BE2C (cell line): ENCODE measurements at regions not wholly inside any gene's neighbourhood (a gene's known extent, or its start where the extent isn't known, plus 50 kb on each side); places are given as distances from the start of the nearest gene placed in this dataset.
A peak's percentile ranks its signal among the peaks of the same experiment; 100 is the strongest.
"Not testable (repeated sequence)": the region's sequence is repeated elsewhere in the genome, so short reads cannot be mapped to it uniquely, and the experiment has no call there.

Experiments
- DNase-seq: peaks from one replicate; pipeline ENCODE4 v3.0.0-alpha.2; 2020
- H3K27me3 ChIP-seq: fragments of 250-450 bp; sonication (Bioruptor Pico); 2 replicates; pipeline ENCODE4 v1.5.1; 2020; ENCODE audit warnings: mild to moderate bottlenecking
- H3K36me3 ChIP-seq: fragments of 250-450 bp; sonication (Bioruptor Pico); 2 replicates; pipeline ENCODE4 v1.5.1; 2020; ENCODE audit warnings: mild to moderate bottlenecking
- H3K4me1 ChIP-seq: fragments of 250-450 bp; sonication (Bioruptor Pico); 2 replicates; pipeline ENCODE4 v1.5.1; 2020
- H3K4me3 ChIP-seq: 2 replicates; pipeline ENCODE4 v1.5.1; 2011; ENCODE audit warnings: low read depth, low read length
- H3K9me3 ChIP-seq: fragments of 250-450 bp; sonication (Bioruptor Pico); 2 replicates; pipeline ENCODE4 v1.5.1; 2020
- TF ChIP-seq, protein P1 (sequence below): IDR thresholded peaks from 2 replicates; pipeline ENCODE4 v1.5.1; 2012; ENCODE audit warnings: mild to moderate bottlenecking, low read depth, low read length

DNA sequence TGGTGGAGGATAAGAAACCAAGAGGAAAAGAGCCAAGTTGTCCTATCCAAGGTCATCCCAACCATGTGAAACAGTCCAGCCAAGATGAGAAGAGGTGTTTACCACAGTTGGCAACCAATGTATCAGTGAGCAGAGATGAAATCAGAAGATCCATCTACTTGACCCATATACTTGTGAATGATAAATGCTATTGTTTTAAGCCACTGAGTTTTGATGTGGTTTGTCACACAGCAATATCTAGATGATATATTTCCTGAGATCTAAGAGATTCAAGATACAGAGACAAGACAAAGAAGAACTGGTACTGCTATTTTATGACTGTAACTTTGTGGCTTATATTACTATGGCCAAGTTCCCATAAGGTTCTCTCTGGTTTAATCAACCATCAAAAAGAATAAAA, 721.2 kb downstream of the MAFB start:
- TF ChIP-seq, protein P1, sequence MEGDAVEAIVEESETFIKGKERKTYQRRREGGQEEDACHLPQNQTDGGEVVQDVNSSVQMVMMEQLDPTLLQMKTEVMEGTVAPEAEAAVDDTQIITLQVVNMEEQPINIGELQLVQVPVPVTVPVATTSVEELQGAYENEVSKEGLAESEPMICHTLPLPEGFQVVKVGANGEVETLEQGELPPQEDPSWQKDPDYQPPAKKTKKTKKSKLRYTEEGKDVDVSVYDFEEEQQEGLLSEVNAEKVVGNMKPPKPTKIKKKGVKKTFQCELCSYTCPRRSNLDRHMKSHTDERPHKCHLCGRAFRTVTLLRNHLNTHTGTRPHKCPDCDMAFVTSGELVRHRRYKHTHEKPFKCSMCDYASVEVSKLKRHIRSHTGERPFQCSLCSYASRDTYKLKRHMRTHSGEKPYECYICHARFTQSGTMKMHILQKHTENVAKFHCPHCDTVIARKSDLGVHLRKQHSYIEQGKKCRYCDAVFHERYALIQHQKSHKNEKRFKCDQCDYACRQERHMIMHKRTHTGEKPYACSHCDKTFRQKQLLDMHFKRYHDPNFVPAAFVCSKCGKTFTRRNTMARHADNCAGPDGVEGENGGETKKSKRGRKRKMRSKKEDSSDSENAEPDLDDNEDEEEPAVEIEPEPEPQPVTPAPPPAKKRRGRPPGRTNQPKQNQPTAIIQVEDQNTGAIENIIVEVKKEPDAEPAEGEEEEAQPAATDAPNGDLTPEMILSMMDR: no peak
- H3K4me3 ChIP-seq: no peak overlapping the region
- no peak for DNase-seq
- H3K4me1 ChIP-seq: no peaks in the 10 kb centered on the region
- no peaks in the 10 kb centered on the region for H3K27me3 ChIP-seq
- H3K9me3 ChIP-seq: no peaks in the 10 kb centered on the region; the same call in 1 of the 2 replicates
- H3K36me3 ChIP-seq: no peaks in the 10 kb centered on the region

DNA sequence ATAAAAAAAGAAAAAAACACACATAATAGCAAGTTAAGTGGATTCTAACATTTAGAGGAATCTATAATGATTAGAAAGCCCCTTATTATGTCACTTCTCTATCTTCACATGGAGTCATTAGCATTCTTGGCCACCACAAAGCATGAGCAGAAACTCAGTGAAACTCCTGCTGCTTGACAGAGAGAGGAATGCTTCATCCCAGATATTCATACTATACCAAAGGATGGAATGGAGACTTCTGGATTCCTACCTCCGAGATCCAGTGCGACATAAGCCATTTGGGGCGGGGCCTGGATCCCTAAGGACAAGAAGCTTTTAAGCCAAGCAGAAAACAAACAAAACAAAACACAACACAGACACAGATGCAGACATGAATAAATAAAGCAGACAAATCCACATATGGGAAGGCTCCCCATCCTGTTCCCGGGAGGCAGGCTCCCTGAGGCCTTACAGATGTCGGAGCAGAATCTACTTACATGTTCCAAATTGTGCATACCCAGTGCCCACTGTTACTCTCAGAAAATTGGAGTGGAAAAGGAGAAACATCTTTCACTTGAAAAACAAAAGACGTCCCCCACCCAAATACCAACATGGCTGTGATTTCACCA, 727.3 kb downstream of the MAFB start:
- H3K4me1 ChIP-seq: no peaks in the 10 kb centered on the region
- H3K9me3 ChIP-seq: no peaks in the 10 kb centered on the region
- H3K27me3 ChIP-seq: no peaks in the 10 kb centered on the region
- no peaks in the 10 kb centered on the region for H3K36me3 ChIP-seq
- TF ChIP-seq, protein P1: no peak
- H3K4me3 ChIP-seq: no peak overlapping the region
- DNase-seq: no peak

DNA sequence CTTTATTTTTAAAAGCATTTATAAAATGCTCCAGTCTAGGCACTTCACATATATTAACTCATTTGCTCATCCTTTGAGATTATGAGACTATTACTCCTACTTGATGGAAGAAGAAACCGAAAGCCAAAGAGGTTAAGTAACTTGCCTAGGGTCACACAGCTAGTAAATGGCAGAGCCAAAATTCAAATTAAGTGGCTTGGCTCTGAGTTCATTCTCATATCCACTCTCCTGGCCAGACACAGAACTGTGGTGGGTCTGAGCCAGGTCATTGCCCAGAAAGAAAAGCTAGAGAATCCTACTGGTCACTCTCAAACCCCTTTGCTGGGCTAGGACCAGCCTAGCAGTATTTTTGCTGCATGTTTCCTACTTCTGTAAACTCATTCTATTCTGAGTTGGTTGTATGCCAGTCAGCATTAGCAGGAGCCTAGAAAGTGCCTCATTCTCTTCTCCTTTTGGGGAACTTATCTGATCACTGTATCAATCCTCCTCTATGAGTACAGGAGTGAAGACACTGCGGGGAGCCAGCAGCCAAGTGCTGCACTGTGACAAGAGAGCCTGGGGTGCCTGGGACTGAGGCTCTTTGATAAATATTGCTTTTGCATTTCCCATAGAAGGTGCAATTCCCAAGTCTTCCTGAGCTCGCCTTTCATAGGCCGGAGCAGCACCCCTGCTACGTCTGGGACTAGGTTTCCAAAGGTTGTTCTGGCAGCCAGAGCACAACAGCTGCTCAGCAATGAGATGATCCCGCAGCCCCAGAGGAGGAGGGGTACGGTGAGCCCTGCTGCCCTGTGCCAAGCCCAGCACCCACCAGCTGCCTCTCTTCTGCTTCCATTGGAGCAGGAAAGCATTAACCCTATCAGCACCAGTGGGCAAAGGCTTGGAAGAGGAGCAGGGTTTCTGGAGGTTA, 728.3 kb downstream of the MAFB start:
- peak; percentile 7 for DNase-seq
- Histone ChIP-seq H3K9me3 (no peaks in the 10 kb centered on the region), H3K27me3 (no peaks in the 10 kb centered on the region), H3K36me3 (no peaks in the 10 kb centered on the region), H3K4me1 (no peaks in the 10 kb centered on the region), H3K4me3 (no peak overlapping the region)
- TF ChIP-seq, protein P1: no peak

DNA sequence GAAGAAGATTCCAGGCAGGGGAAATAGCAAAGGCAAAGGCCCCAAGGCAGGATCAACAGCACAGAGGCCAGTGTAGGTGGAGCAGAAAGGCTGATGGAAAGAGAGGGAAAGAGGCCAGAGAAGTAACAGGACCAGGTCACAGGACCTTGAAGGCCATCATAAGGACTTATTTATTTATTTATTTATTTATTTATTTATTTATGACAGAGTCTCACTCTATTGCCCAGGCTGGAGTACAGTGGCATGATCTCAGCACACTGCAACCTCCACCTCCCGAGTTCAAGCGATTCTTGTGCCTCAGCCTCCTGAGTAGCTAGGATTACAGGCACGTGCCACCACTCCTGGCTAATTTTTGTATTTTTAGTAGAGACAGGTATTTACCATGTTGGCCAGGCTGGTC, 731.1 kb downstream of the MAFB start:
- H3K27me3 ChIP-seq, H3K36me3 ChIP-seq, H3K4me1 ChIP-seq, H3K4me3 ChIP-seq, DNase-seq, H3K9me3 ChIP-seq: not testable (repeated sequence)

DNA sequence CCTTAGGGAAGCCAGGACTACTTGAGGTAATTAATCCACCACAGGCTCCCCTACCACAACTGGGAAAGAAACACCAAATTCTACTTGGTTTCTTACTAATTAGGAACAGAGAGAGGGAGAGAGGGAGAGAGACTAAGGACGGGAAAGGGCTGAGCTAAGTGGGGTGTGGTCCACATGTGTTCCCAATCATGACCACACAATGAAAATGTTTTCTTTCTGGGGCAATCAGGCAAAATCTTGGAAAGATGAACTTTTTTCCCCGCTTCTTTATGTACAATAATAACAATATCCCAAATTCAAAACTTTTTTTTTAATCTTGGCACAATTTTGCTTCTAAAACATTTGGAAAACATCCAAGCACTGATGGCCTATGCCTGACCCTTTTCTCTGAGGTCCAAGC, 734.4 kb downstream of the MAFB start:
- no peak for DNase-seq
- no peaks in the 10 kb centered on the region for H3K4me1 ChIP-seq
- no peaks in the 10 kb centered on the region for H3K9me3 ChIP-seq
- TF ChIP-seq, protein P1: no peak
- H3K4me3 ChIP-seq: no peak overlapping the region
- H3K27me3 ChIP-seq: no peaks in the 10 kb centered on the region
- H3K36me3 ChIP-seq: no peaks in the 10 kb centered on the region

DNA sequence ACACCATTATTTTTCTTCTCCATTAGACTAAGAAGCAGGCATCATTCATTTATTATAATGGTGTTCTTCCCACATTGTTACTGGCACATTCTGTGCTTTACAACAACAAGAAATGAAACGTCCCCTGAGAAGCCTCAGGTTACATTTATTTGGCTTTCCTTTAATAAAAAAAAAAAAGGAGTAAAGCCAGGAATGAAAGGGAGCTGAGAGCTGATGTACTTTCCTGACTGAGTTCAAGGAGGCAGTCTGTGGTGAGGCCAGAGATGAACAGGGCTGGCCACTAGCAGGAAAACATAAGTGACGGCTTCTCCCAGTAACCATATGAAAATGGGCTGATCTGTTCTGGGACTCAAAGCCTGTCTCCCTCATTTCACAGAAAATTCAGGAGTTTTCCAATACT, 742.1 kb downstream of the MAFB start:
- Histone ChIP-seq H3K36me3 (no peaks in the 10 kb centered on the region), H3K4me3 (no peak overlapping the region), H3K9me3 (no peaks in the 10 kb centered on the region), H3K4me1 (no peaks in the 10 kb centered on the region), H3K27me3 (no peaks in the 10 kb centered on the region)
- TF ChIP-seq, protein P1: no peak
- no peak for DNase-seq
